Bronchial epithelial cell (primary cell): ENCODE measurements at regions not wholly inside any gene's neighbourhood (a gene's known extent, or its start where the extent isn't known, plus 50 kb on each side); places are given as distances from the start of the nearest gene placed in this dataset.

Source experiments
- DNase-seq: peaks from one replicate; pipeline ENCODE4 v3.0.0-alpha.2; 2010; ENCODE audit warnings: low read depth
- FAIRE-seq: peaks from 2 replicates; lab custom pipeline; 2011; peaks lifted over from hg19 to GRCh38; lab: Jason Lieb, UNC
- H3K27me3 ChIP-seq: 2 replicates; pipeline ENCODE4 v1.5.1; 2011; ENCODE audit warnings: low read length; ENCODE audit not compliant: control insufficient read depth, insufficient read depth
- H3K36me3 ChIP-seq: 2 replicates; pipeline ENCODE4 v1.5.1; 2011; ENCODE audit warnings: low read length; ENCODE audit not compliant: control insufficient read depth, insufficient read depth
- H3K4me3 ChIP-seq: 2 replicates; pipeline ENCODE4 v1.5.1; 2011; ENCODE audit warnings: mild to moderate bottlenecking, low read depth, low read length, control low read depth
- CTCF ChIP-seq: IDR thresholded peaks from 2 replicates; pipeline ENCODE4 v1.5.1; 2011; ENCODE audit warnings: mild to moderate bottlenecking, moderate library complexity, low read length, control low read depth, inconsistent platforms; ENCODE audit not compliant: insufficient read depth, severe bottlenecking

GRCh38 chr12:98058213-98058612 lies 457.2 kb upstream of the TMPO start:
- DNase-seq (no peak), FAIRE-seq (no peak)
- no peaks in the 10 kb centered on the region for H3K36me3 ChIP-seq

GRCh38 chr12:98058838-98059237 lies 456.6 kb upstream of the TMPO start:
- FAIRE-seq (no peak), DNase-seq (no peak)
- H3K27me3 ChIP-seq: no peaks in the 10 kb centered on the region
- no peak for TF ChIP-seq CTCF
- H3K4me3 ChIP-seq: no peak overlapping the region
- H3K36me3 ChIP-seq: no peaks in the 10 kb centered on the region

More at GRCh38 chr12:98058213-98058612, 457.2 kb upstream of the TMPO start:
- no peak for TF ChIP-seq CTCF
- H3K27me3 ChIP-seq: no peaks in the 10 kb centered on the region
- H3K4me3 ChIP-seq: no peak overlapping the region

GRCh38 chr12:98059659-98060343 lies 455.6 kb upstream of the TMPO start:
- Histone ChIP-seq H3K36me3 (no peaks in the 10 kb centered on the region), H3K27me3 (no peaks in the 10 kb centered on the region), H3K4me3 (no peak overlapping the region)
- FAIRE-seq: no peak
- TF ChIP-seq CTCF: no peak
- DNase-seq: no peak

- FAIRE-seq (no peak), DNase-seq (no peak)
- Histone ChIP-seq H3K36me3 (no peaks in the 10 kb centered on the region), H3K4me3 (no peak overlapping the region), H3K27me3 (no peaks in the 10 kb centered on the region)
- no peak for TF ChIP-seq CTCF
These were observed 455.0 kb upstream of the TMPO start for GRCh38 chr12:98060411-98060810.

GRCh38 chr12:98062464-98063245 lies 452.7 kb upstream of the TMPO start:
- FAIRE-seq: no peak
- Histone ChIP-seq H3K27me3 (no peaks in the 10 kb centered on the region), H3K4me3 (no peak overlapping the region), H3K36me3 (no peaks in the 10 kb centered on the region)
- DNase-seq: no peak
- no peak for TF ChIP-seq CTCF
